Spinal cord (tissue), 9 donors: ENCODE measurements at regions not wholly inside any gene's neighbourhood (a gene's known extent, or its start where the extent isn't known, plus 50 kb on each side); places are given as distances from the start of the nearest gene placed in this dataset.
A peak's percentile ranks its signal among the peaks of the same experiment; 100 is the strongest.

Source experiments
- DNase-seq, 6 donors: peaks; one replicate each; pipeline versions ENCODE4 v3.0.0 to v3.0.0-alpha.2; 2013 to 2015; ENCODE audit warnings: low spot score in 6 of 6, low read depth in 4 of 6
- H3K27ac ChIP-seq: one replicate; pipeline ENCODE4 v1.5.1; 2013; ENCODE audit warnings: low read depth, low read length, control low read depth
- H3K27me3 ChIP-seq: one replicate; pipeline ENCODE4 v1.6.1; 2013; ENCODE audit warnings: low read length; ENCODE audit not compliant: control insufficient read depth, insufficient read depth
- H3K36me3 ChIP-seq: one replicate; pipeline ENCODE4 v1.6.1; 2013; ENCODE audit warnings: low read length; ENCODE audit not compliant: control insufficient read depth, insufficient read depth
- H3K4me1 ChIP-seq: one replicate; pipeline ENCODE4 v1.6.1; 2013; ENCODE audit warnings: low read length; ENCODE audit not compliant: control insufficient read depth, insufficient read depth
- H3K4me3 ChIP-seq: one replicate; pipeline ENCODE4 v1.5.1; 2013; ENCODE audit warnings: low read depth, low read length, control low read depth
- H3K9me3 ChIP-seq: one replicate; pipeline ENCODE4 v1.6.1; 2013; ENCODE audit warnings: low read length; ENCODE audit not compliant: control insufficient read depth, insufficient read depth
- WGBS: methylation state at CpG from one replicate; pipeline ENCODE4 v1.1.5; 2013; ENCODE audit warnings: missing lambda C conversion rate; ENCODE audit not compliant: insufficient coverage; 5-methylcytosine and 5-hydroxymethylcytosine counted together
- donor health status: healthy.

GRCh38 chr4:13705521-13706041 is 78.1 kb upstream of the BOD1L1 start:
- no peaks in the 10 kb centered on the region for H3K36me3 ChIP-seq
- H3K4me3 ChIP-seq: no peak overlapping the region
- DNase-seq: peak in 1 of 6 donors; percentile 84
- 73% methylated on average over 9 of the region's 9 CpGs for WGBS
- H3K4me1 ChIP-seq: no peaks in the 10 kb centered on the region
- no peaks in the 10 kb centered on the region for H3K27me3 ChIP-seq
- H3K9me3 ChIP-seq: no peaks in the 10 kb centered on the region
- H3K27ac ChIP-seq: no peak overlapping the region

DNA sequence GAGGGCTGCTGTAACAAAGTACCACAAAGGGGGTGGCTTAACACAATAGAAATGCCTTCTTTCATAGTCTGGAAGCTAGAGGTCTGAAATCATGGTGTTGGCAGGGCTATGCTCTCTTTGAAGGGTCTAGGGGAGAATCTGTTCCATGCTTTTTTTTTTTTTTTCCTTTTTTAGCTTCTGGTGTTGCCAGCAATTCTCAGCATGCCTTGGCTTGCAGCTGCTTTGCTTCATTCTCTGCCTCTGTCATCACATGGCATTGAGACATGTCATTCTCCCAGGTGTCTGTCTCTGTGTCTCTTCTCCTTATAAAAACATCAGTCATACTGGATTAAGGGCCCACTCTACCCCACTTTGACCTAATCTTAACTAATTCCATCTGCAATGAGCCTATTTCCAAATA is 78.6 kb upstream of the BOD1L1 start:
- no peaks in the 10 kb centered on the region for H3K4me1 ChIP-seq
- no peaks in the 10 kb centered on the region for H3K9me3 ChIP-seq
- H3K27me3 ChIP-seq: no peaks in the 10 kb centered on the region
- H3K4me3 ChIP-seq: no peak overlapping the region
- peak in 2 of 6 donors; percentile 11 to 50 for DNase-seq
- no peak overlapping the region for H3K27ac ChIP-seq
- no peaks in the 10 kb centered on the region for H3K36me3 ChIP-seq

- no peaks in the 10 kb centered on the region for H3K9me3 ChIP-seq
- DNase-seq: no peak
- H3K27me3 ChIP-seq: no peaks in the 10 kb centered on the region
- H3K4me1 ChIP-seq: no peaks in the 10 kb centered on the region
- H3K36me3 ChIP-seq: no peaks in the 10 kb centered on the region
- H3K4me3 ChIP-seq: no peak overlapping the region
- no peak overlapping the region for H3K27ac ChIP-seq
- no CpG with 5 or more reads among the region's 3 CpGs for WGBS
These were observed 79.2 kb upstream of the BOD1L1 start for GRCh38 chr4:13706716-13707115.

GRCh38 chr4:13710246-13710885 is 82.8 kb upstream of the BOD1L1 start:
- Histone ChIP-seq H3K4me1 (no peaks in the 10 kb centered on the region), H3K4me3 (no peak overlapping the region), H3K9me3 (no peaks in the 10 kb centered on the region), H3K27ac (no peak overlapping the region), H3K36me3 (no peaks in the 10 kb centered on the region), H3K27me3 (no peaks in the 10 kb centered on the region)
- DNase-seq: no peak
- WGBS: 95% methylated on average over 8 of the region's 8 CpGs

GRCh38 chr4:13711233-13711785 is 83.8 kb upstream of the BOD1L1 start:
- Histone ChIP-seq H3K4me1 (no peaks in the 10 kb centered on the region), H3K36me3 (no peaks in the 10 kb centered on the region), H3K27ac (no peak overlapping the region), H3K4me3 (no peak overlapping the region), H3K27me3 (no peaks in the 10 kb centered on the region), H3K9me3 (no peaks in the 10 kb centered on the region)
- 88% methylated on average over 5 of the region's 5 CpGs for WGBS
- DNase-seq: peak in 2 of 6 donors; percentile 19 to 66

DNA sequence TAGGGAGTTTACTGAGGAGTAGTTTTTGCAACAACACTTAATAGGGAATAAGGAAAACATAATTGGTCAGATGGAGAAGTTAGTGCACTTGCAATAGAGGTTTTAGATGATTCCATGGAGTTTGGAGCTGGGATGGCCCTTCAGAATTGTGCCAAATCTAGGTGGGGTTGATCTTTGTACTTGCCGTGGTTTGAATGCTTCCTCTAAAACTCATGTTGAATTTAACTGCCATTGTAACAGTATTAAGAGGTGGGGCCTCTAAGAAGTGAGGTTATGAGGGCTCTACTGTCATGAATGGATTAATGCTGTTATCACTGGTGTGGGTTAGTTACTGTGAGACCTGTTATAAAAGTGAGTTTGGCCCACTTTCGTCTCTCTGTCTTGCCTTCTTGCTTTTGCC is 94.4 kb upstream of the BOD1L1 start:
- H3K36me3 ChIP-seq: no peaks in the 10 kb centered on the region
- no peaks in the 10 kb centered on the region for H3K27me3 ChIP-seq
- no peaks in the 10 kb centered on the region for H3K9me3 ChIP-seq
- no peak overlapping the region for H3K4me3 ChIP-seq
- no peak for DNase-seq
- 80% methylated on average over 1 of the region's 2 CpGs for WGBS
- no peaks in the 10 kb centered on the region for H3K4me1 ChIP-seq
- H3K27ac ChIP-seq: no peak overlapping the region

DNA sequence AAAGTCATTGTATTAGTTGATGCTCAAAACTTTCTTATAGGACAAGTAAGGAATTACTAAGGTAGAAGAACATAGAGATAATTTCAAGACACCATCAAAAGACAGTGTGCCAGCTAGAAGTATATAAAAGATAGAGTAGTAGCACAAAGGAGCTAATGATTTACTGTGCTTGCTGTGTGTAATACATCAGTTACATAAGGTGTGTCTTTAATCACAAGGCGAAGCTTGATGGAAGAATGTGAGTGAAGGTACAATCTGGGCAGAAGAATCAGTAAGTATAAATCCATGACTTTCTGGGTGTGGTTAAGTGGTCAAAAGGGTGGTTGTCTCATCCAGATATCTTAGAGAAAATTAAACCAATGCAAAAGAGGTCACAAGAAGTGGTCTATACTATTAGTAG is 95.1 kb upstream of the BOD1L1 start:
- Histone ChIP-seq H3K4me3 (no peak overlapping the region), H3K27me3 (no peaks in the 10 kb centered on the region), H3K9me3 (no peaks in the 10 kb centered on the region), H3K36me3 (no peaks in the 10 kb centered on the region), H3K27ac (no peak overlapping the region), H3K4me1 (no peaks in the 10 kb centered on the region)
- no peak for DNase-seq
- WGBS: 100% methylated on average over 1 of the region's 1 CpG

GRCh38 chr4:13728761-13729160 is 101.2 kb upstream of the BOD1L1 start:
- H3K4me1 ChIP-seq: no peaks in the 10 kb centered on the region
- H3K27ac ChIP-seq: no peak overlapping the region
- WGBS: 77% methylated on average over 4 of the region's 6 CpGs
- H3K4me3 ChIP-seq: no peak overlapping the region
- peak in 2 of 6 donors; percentile 10 to 65 for DNase-seq
- H3K36me3 ChIP-seq: no peaks in the 10 kb centered on the region
- no peaks in the 10 kb centered on the region for H3K9me3 ChIP-seq
- H3K27me3 ChIP-seq: no peaks in the 10 kb centered on the region

- Histone ChIP-seq H3K27me3 (no peaks in the 10 kb centered on the region), H3K27ac (no peak overlapping the region), H3K9me3 (no peaks in the 10 kb centered on the region), H3K4me3 (no peak overlapping the region), H3K36me3 (no peaks in the 10 kb centered on the region), H3K4me1 (no peaks in the 10 kb centered on the region)
- DNase-seq: no peak
- 100% methylated on average over 1 of the region's 1 CpG for WGBS
These were observed 103.5 kb upstream of the BOD1L1 start for GRCh38 chr4:13731019-13731418.

DNA sequence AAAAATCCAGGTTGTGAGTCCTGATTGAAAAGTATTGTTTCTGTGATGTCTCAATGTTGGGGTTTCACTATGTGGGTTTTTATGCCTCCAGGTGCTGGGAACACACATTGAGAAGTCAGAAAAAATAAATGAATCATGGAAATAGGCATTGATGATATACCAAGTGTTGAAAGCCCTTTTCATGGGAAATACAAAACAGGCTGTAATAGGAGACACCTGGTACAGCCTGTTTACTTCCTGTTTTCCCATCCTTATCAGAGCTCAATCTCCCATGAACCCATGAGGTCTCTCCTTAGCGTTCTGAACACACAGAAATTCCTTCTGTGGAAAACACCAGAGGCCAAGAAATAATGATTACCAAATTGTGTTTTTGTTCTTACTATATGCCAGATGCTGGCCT is 106.3 kb upstream of the BOD1L1 start:
- no peaks in the 10 kb centered on the region for H3K9me3 ChIP-seq
- H3K4me1 ChIP-seq: no peaks in the 10 kb centered on the region
- H3K27ac ChIP-seq: no peak overlapping the region
- no peak for DNase-seq
- H3K27me3 ChIP-seq: no peaks in the 10 kb centered on the region
- no peaks in the 10 kb centered on the region for H3K36me3 ChIP-seq
- WGBS: no CpG with 5 or more reads among the region's 1 CpG
- H3K4me3 ChIP-seq: no peak overlapping the region
